ENCODE measurements at regions not wholly inside any gene's neighbourhood (a gene's known extent, or its start where the extent isn't known, plus 50 kb on each side); places are given as distances from the start of the nearest gene placed in this dataset.
A peak's percentile ranks its signal among the peaks of the same experiment; 100 is the strongest.

DNA sequence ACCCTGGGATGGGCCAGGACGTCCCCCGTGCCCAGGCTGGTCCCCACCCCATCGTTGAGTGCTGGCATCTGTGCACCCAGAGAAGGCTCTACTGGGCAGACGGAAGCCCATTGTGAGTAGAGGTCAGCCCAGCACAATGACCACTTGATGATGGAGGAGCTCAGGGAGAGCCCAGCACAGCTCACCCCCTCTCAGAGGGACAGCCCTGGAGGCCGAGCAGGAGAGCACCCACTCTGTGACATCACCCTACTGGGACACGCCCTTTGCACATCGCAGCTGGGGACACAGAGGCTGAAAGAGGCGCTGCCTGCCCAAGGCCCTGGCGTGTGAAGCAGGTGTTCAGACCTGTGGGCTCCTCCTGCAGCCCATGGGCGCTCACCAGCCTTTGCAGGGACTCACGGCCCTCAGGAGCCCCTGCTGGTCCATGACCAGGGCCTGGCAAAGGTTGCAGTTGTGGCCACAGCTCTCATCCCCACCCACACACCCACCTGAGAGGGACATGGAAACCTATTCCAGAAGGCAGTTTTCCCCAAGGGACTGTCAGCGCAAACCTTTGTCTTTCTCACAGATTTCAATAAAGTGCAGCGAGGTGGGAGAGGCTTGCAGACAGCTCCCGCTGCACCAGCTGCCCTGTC, 67.2 kb upstream of the PPP2R2D start:
- Histone ChIP-seq H3K27me3 (ENCODE audit: control insufficient read depth in 2 of 2, insufficient read depth in 2 of 2, low read length in 2 of 2) (no peaks in the 10 kb centered on the region), H3K27ac (ENCODE audit: low read depth in 1 of 2, low read length in 2 of 2) (no peak overlapping the region), H3K4me2 (replicated peaks; ENCODE audit: extremely low read depth, low read length, poor library complexity, severe bottlenecking) (no peak overlapping the region), H4K20me1 (ENCODE audit: insufficient read depth, low read length) (no peaks in the 10 kb centered on the region), H3K36me3 (replicated peaks in 1 of 2; ENCODE audit: control insufficient read depth in 1 of 2, insufficient read depth in 2 of 2, low read length in 2 of 2) (no peaks in the 10 kb centered on the region), H3K9me3 (replicated peaks in 1 of 2; ENCODE audit: control insufficient read depth in 1 of 2, insufficient read depth in 1 of 2, low read length in 2 of 2) (peaks cover 0 to 10% of the 10 kb centered on the region in 2 donors), H3K79me2 (ENCODE audit: insufficient read depth, low read length) (no peaks in the 10 kb centered on the region), H3K9ac (ENCODE audit: insufficient read depth, low read length, poor library complexity, severe bottlenecking) (no peak overlapping the region), H3K4me3 (replicated peaks in 1 of 3; ENCODE audit: low read depth in 2 of 3, low read length in 3 of 3) (no peak overlapping the region), H2AFZ (ENCODE audit: insufficient read depth, low read depth, low read length, poor library complexity, severe bottlenecking) (no peak overlapping the region), H3K4me1 (ENCODE audit: control insufficient read depth in 1 of 2, insufficient read depth in 2 of 2, low read length in 2 of 2) (no peaks in the 10 kb centered on the region)
- Mint-ChIP-seq H3K4me3 (no peak overlapping the region), H3K27ac (peak overlapping the region in 1 of 7 donors; percentile 38), H3K4me1 (no peaks in the 10 kb centered on the region), H3K9me3 (peaks cover 0 to 10% (median 7%) of the 10 kb centered on the region in 7 donors), H3K36me3 (no peaks in the 10 kb centered on the region), H3K27me3 (ENCODE audit: low read depth in 3 of 3) (peaks cover 3 to 6% (median 6%) of the 10 kb centered on the region in 3 donors)
- intact Hi-C loops (cut with micrococcal nuclease): no loop called here
- TF ChIP-seq, protein P1, sequence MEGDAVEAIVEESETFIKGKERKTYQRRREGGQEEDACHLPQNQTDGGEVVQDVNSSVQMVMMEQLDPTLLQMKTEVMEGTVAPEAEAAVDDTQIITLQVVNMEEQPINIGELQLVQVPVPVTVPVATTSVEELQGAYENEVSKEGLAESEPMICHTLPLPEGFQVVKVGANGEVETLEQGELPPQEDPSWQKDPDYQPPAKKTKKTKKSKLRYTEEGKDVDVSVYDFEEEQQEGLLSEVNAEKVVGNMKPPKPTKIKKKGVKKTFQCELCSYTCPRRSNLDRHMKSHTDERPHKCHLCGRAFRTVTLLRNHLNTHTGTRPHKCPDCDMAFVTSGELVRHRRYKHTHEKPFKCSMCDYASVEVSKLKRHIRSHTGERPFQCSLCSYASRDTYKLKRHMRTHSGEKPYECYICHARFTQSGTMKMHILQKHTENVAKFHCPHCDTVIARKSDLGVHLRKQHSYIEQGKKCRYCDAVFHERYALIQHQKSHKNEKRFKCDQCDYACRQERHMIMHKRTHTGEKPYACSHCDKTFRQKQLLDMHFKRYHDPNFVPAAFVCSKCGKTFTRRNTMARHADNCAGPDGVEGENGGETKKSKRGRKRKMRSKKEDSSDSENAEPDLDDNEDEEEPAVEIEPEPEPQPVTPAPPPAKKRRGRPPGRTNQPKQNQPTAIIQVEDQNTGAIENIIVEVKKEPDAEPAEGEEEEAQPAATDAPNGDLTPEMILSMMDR (IDR thresholded peaks at IDR 0.05): no peak
- no peak for DNase-seq
- WGBS (ENCODE audit: insufficient coverage): 92% methylated on average over 12 of the region's 14 CpGs

DNA sequence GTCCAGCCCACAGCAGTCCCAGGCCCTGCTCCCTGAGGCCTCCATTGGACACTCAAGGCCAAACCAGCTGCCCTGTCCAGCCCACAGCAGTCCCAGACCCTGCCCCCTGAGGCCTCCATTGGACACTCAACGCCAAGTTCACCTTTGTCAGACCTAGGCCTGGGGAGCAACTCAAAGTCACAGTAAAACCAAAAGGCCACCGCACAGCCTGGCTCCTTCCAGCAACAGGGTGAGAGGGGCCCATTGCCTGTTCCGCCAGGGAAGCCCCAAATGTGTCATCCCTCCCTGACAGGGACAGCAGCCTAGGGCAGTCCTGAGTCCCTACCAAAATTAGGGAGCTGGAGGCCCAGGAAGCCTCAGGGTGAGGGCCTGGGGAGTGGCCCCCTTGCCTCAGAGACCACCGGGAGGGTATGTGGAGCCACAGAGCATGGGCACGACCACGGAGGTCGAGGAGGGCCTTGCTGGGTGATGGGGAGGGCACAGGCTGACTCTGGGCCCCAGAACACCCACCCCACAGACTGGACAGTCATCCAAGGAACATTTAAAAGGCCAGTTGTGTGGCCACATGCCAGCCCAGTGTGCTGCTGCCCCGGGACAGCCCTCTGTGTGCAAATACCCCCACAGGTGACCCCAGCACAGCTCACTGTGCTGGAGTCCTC, 66.5 kb upstream of the PPP2R2D start:
- H3K4me1 Mint-ChIP-seq: no peaks in the 10 kb centered on the region
- no peaks in the 10 kb centered on the region for H3K27me3 ChIP-seq (ENCODE audit: control insufficient read depth in 2 of 2, insufficient read depth in 2 of 2, low read length in 2 of 2)
- no peaks in the 10 kb centered on the region for H3K79me2 ChIP-seq (ENCODE audit: insufficient read depth, low read length)
- no peaks in the 10 kb centered on the region for H3K36me3 ChIP-seq (replicated peaks in 1 of 2; ENCODE audit: control insufficient read depth in 1 of 2, insufficient read depth in 2 of 2, low read length in 2 of 2)
- no peak overlapping the region for H3K4me3 Mint-ChIP-seq
- no peak overlapping the region for H3K4me2 ChIP-seq (replicated peaks; ENCODE audit: extremely low read depth, low read length, poor library complexity, severe bottlenecking)
- no peak for DNase-seq
- H3K27ac Mint-ChIP-seq: no peak overlapping the region
- no peaks in the 10 kb centered on the region for H3K4me1 ChIP-seq (ENCODE audit: control insufficient read depth in 1 of 2, insufficient read depth in 2 of 2, low read length in 2 of 2)
- TF ChIP-seq, protein P1 (IDR thresholded peaks at IDR 0.05): no peak
- H3K9me3 Mint-ChIP-seq: peaks cover 0 to 10% (median 7%) of the 10 kb centered on the region in 7 donors
- no peaks in the 10 kb centered on the region for H4K20me1 ChIP-seq (ENCODE audit: insufficient read depth, low read length)
- intact Hi-C loops (cut with micrococcal nuclease): no loop called here
- H3K27ac ChIP-seq (ENCODE audit: low read depth in 1 of 2, low read length in 2 of 2): no peak overlapping the region
- H3K9ac ChIP-seq (ENCODE audit: insufficient read depth, low read length, poor library complexity, severe bottlenecking): no peak overlapping the region
- H2AFZ ChIP-seq (ENCODE audit: insufficient read depth, low read depth, low read length, poor library complexity, severe bottlenecking): no peak overlapping the region
- no peak overlapping the region for H3K4me3 ChIP-seq (replicated peaks in 1 of 3; ENCODE audit: low read depth in 2 of 3, low read length in 3 of 3)
- peaks cover 0 to 10% of the 10 kb centered on the region in 2 donors for H3K9me3 ChIP-seq (replicated peaks in 1 of 2; ENCODE audit: control insufficient read depth in 1 of 2, insufficient read depth in 1 of 2, low read length in 2 of 2)
- WGBS (ENCODE audit: insufficient coverage): 88% methylated on average over 4 of the region's 8 CpGs
- peaks cover 3 to 12% (median 7%) of the 10 kb centered on the region in 3 donors for H3K27me3 Mint-ChIP-seq (ENCODE audit: low read depth in 3 of 3)
- H3K36me3 Mint-ChIP-seq: no peaks in the 10 kb centered on the region

Measured in CD14-positive monocyte (primary cell).